ENCODE measurements at regions not wholly inside any gene's neighbourhood (a gene's known extent, or its start where the extent isn't known, plus 50 kb on each side); places are given as distances from the start of the nearest gene placed in this dataset.

GRCh38 chr5:5700549-5700948, 278.1 kb downstream of the ICE1 start:
- H3K79me2 ChIP-seq (ENCODE audit: control insufficient read depth, insufficient read depth, low read length), result no peaks in the 10 kb centered on the region
- no peak overlapping the region for H2AFZ ChIP-seq (ENCODE audit: low read depth, low read length)
- H3K9me3 ChIP-seq (replicated peaks; ENCODE audit: control insufficient read depth, insufficient read depth, low read length), result peaks cover 2% of the 10 kb centered on the region
- no peaks in the 10 kb centered on the region for H3K4me1 ChIP-seq (ENCODE audit: control insufficient read depth, extremely low read depth, insufficient read depth, low read length)
- intact Hi-C loops (cut with micrococcal nuclease) (no loop called here), dilution Hi-C loops (cut with MboI; ENCODE audit: extremely low pct_ligation_motif_present, low sequenced_read_pairs) (no loop called here)
- FAIRE-seq (no peak), DNase-seq (ENCODE audit: low read depth, low spot score) (no peak)
- no peaks in the 10 kb centered on the region for H4K20me1 ChIP-seq (replicated peaks; ENCODE audit: control insufficient read depth, extremely low read depth, insufficient read depth, low read length)
- CTCF ChIA-PET, result no interaction called here
- no peak overlapping the region for H3K4me3 ChIP-seq (replicated peaks in 1 of 3; ENCODE audit: insufficient read depth in 1 of 3, low read depth in 1 of 3, low read length in 3 of 3)
- POLR2A ChIA-PET, result no interaction called here
- no peaks in the 10 kb centered on the region for H3K36me3 ChIP-seq (ENCODE audit: control insufficient read depth in 2 of 2, extremely low read depth in 1 of 2, insufficient read depth in 2 of 2, low read length in 2 of 2)
- BruUV-seq (replicated peaks), result no TSS peak
- no peaks in the 10 kb centered on the region for H3K9me1 ChIP-seq (replicated peaks; ENCODE audit: control insufficient read depth, extremely low read depth, insufficient read depth, low read length)
- H3K27ac ChIP-seq (ENCODE audit: insufficient read depth, low read depth, low read length), result no peak overlapping the region
- no peak overlapping the region for H3K4me2 ChIP-seq (ENCODE audit: insufficient read depth, low read length)
- no peaks in the 10 kb centered on the region for H3K27me3 ChIP-seq (ENCODE audit: control insufficient read depth in 2 of 2, insufficient read depth in 2 of 2, low read length in 2 of 2)
- TF ChIP-seq FOS (IDR thresholded peaks at IDR 0.05; ENCODE audit: borderline replicate concordance, insufficient read depth, low read length) (no peak), MYC (IDR thresholded peaks at IDR 0.05; ENCODE audit: low read depth, low read length) (no peak), POLR2A (IDR thresholded peaks at IDR 0.05; ENCODE audit: low read depth, low read length) (no peak), POLR2AphosphoS5 (IDR thresholded peaks at IDR 0.05; ENCODE audit: insufficient read depth, low read depth, low read length) (no peak), CTCF (IDR thresholded peaks at IDR 0.05; ENCODE audit: extremely low read depth in 1 of 2, insufficient read depth in 1 of 2, low read depth in 1 of 2, low read length in 2 of 2) (no peak), GATA2 (IDR thresholded peaks at IDR 0.05; ENCODE audit: insufficient read depth, insufficient read length, low read depth, low read length) (no peak), JUN (IDR thresholded peaks at IDR 0.05; ENCODE audit: borderline replicate concordance, insufficient read depth, insufficient read length, low read depth) (no peak), EZH2 (IDR thresholded peaks at IDR 0.05; ENCODE audit: borderline replicate concordance, low read depth, low read length, severe bottlenecking) (no peak)
- TF ChIP-seq, protein P1, sequence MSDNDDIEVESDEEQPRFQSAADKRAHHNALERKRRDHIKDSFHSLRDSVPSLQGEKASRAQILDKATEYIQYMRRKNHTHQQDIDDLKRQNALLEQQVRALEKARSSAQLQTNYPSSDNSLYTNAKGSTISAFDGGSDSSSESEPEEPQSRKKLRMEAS (IDR thresholded peaks at IDR 0.05; ENCODE audit: insufficient read depth, insufficient read length), result no peak
- H3K9ac ChIP-seq (replicated peaks; ENCODE audit: extremely low read depth, insufficient read depth, low read length), result no peak overlapping the region
